ENCODE measurements at regions not wholly inside any gene's neighbourhood (a gene's known extent, or its start where the extent isn't known, plus 50 kb on each side); places are given as distances from the start of the nearest gene placed in this dataset.

GRCh38 chr1:118339400-118340124, 154.5 kb upstream of the SPAG17 start:
- DNase-seq = no peak

DNA sequence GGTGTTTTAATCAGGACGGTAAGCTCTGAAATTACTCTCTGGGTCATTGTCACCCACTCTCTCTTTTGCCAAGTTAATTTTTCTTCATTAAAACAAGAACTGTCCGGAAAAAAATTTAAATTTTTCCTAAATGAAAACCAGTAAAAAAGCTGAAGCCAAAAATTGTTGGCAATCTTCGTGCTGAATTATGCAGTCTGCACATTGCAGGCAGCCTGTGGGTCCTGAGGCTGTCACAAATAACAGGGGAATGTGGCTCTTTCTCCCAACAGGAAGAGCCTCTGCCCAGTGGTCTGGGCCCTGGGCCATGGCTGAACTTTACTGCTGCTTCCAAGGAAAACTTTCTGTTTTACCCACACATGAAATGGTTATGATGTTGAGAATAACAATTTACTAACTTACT, 153.9 kb upstream of the SPAG17 start:
- DNase-seq = no peak

- DNase-seq = no peak
Measured at GRCh38 chr1:118337346-118337745, 152.3 kb upstream of the SPAG17 start.

- DNase-seq = no peak
Measured at GRCh38 chr1:118335331-118335732, 150.3 kb upstream of the SPAG17 start.

DNA sequence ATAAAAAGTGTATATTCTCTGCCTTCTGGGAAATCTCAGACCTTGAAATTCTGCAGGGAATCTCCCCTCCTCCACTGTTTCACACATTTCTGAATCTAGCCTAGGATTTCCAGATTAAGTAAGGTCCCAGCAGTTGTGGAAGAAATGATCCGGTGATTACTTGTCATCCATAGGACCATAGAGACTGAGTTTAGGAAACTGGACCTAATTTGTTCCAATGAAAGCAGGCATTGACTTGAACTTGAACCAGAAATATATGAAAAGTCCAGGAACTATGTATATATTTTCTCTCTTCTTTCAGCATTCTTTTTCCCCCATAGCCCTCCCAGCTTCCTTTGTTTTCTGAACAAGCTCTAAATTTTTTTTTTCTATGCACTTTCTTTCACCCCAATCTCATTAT, 149.5 kb upstream of the SPAG17 start:
- no peak for DNase-seq

DNA sequence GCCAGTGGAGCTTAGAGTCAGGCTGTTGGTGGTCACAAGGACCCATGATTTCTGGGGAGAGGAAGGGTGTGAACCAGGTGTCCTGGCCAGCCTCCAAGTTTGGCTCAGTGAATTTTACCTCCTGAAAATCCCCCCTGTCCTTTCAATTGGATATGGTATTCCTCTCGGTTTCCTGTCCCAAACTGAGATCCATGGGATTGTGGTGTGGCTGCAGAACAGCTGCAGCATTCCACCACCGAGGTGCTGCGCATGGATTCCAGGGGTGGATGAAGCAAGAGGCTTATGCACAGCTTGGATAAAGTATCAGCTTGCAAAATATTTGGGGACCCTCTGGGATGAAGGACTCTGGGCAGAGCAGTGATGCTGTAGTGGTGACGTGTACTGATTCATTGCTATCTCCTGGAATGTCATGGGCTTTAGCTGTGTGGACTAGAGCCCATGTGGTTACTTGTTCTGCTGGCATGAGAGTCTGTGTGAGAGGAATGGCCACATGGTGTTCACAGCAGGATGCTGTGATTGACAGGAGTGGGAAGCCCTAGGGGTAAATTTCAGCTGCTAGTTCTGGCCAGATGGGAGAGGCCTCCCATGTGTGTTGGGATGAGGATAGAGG, 148.7 kb upstream of the SPAG17 start:
- no peak for DNase-seq

GRCh38 chr1:118326960-118327629, 142.1 kb upstream of the SPAG17 start:
- DNase-seq = no peak

DNA sequence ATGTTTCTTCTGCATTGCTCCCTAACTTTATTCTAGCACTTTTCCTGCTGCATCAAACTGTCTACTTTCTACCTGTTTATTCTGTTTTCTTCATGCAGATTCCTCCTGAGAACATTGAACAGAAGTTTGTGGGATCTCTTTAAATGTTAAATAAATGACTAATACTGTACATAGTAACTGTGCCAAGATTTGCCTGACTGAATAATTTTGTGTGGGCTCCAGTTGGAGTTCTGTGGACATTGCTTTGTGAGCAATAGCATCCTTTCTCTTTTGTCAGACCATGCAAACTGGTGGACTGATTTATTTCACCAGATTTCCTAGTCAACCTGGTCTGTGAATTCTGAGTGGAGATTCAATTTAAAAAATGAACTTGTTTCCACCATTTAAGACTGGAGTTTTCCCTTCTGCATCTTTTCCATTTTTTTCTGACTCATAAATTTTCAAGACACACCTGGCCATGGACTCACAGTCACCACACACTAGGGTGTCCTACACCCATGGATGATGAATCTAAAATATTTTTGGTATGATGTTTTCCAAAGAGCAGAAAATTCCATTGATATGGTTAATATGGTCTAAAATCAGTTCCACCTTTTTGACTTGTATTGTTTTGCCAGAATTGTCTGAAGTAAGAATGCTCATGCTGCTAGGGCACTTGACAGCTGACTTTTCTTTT, 140.7 kb upstream of the SPAG17 start:
- DNase-seq = no peak

- DNase-seq = no peak
Measured at GRCh38 chr1:118323246-118323645, 138.2 kb upstream of the SPAG17 start.

DNA sequence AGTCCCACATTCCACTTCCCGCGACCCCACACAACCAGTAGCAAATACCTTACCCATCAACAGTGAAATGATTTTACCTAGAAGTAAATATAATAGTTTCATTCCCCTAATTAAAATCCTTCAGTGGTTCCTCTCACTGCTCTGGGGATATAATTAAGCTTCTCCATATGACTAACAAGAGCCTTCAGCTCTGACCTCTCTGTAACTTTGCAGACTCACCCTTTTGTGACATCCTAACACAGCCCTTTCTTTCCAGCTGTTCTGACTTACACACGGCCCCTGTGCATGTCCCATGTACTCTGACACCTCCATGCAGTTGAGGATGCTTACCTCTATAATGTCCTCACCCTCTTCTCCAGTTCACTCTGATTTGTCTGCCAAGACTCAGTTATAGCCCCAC, 137.3 kb upstream of the SPAG17 start:
- DNase-seq = no peak

GRCh38 chr1:118321840-118322239, 136.8 kb upstream of the SPAG17 start:
- DNase-seq = no peak

DNA sequence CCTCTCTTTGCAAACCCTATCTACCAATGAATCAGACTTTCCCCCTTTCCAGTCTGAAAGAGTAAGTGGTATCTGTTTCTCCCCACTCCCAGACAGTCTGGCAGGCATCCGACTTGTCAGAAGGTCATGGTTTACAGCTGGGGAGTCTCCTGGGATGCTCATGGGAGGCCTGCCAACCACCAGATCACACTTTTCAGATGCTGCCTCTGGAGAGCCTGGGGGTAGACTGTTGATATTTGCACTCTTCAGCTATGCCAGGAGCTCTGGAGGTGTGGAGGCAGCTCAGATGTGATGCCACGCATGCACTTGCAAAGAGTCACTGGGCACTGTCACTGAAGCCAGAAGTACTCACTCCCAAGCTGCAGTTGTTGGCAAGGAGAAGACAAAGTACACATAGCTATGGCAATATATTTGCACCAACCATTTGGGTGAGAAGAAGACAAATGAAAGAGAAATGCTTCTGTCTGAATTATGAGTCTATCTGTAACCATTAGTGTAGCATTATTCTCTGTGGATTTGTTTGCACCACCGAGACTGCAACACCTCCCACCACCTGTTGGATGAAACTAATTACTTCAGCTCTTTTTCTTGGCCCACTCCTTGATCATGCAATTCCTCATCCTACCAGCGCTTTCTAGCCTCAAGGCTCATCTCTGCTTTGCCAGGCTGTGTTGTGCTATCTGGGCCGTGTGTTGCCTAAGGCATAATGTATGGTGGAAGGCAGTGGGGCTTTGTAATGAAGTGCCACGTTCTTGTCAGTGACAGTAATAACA, 133.0 kb upstream of the SPAG17 start:
- DNase-seq = no peak

DNA sequence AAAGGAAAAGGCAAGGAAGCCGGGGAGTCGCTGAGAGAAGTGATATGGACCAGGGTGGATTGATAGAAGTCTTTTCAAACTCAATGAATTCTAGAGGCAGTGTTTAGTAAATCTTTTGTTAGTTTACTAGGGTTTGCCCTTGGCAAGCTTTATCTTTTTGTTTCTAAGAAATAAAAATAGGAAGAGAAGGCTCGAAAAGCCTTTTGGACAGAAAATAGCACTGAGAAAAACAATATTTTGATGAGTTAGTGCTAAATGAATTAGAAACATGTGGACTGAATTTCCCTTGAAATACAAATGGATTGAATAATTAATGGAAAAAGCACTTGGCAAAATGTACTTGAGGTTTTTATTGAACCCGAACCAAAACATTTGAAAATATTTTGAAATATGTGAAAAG, 121.8 kb upstream of the SPAG17 start:
- no peak for DNase-seq

GRCh38 chr1:118304722-118305359, 119.8 kb upstream of the SPAG17 start:
- no peak for DNase-seq

DNA sequence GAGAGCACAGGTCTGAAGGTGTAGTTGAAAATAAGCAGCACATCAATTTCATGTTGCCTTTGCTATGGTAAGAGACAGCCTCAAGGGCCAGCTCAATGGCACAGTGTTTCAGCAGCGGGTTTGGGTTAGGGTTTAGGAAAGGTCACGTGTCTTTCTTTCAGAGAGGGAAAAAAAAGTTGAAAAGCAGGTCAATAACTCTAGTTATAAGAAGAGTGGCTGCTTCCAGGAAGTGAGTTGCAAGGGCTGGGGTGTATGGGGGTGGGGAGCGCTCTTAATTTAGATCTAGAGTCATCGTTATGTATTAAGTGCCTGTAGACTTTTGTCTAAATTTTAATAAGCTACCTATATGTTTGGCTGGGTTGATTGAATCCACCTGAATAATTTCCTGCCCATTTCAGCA, 118.5 kb upstream of the SPAG17 start:
- DNase-seq = no peak

DNA sequence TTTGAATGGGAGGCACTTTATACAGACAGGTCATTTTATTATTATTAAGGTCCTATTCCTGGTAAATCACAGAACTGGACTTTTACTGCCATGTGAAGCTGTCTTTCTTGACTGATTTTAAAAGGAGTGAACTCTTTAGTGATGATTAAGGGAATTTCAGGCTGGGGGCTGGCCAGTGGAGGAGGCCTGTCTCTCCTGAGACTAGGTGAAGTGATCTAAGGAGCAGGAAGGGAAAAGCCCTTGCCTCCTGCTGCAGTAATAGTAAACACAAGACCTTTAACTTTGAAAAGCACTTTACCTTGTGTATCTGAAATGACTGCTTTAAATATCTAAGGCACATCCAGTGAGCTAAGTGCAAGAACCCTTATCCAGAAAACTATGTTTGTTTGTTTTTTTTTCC, 118.0 kb upstream of the SPAG17 start:
- no peak for DNase-seq

- DNase-seq = no peak
Measured at GRCh38 chr1:118302145-118302544, 117.1 kb upstream of the SPAG17 start.

DNA sequence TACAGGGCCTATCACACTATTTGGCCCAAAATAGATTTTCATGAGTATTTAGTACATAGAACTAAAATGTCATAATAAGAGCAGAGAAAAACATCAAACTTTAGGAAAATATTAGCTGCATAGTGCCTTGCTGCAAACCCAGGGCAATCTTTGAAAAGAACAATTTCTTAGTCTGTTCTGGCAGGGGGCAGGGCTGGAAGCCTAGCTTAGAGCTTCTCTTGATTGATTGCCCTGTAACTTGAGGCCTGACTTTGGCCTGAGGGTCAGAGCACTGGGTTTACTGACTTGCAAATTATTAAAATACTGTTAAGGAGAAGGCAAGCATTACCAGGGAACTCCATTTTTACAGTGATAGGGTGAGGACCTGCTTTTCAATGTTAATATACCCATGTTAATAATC, 115.8 kb upstream of the SPAG17 start:
- no peak for DNase-seq

- no peak for DNase-seq
Measured at GRCh38 chr1:118298397-118298796, 113.4 kb upstream of the SPAG17 start.

DNA sequence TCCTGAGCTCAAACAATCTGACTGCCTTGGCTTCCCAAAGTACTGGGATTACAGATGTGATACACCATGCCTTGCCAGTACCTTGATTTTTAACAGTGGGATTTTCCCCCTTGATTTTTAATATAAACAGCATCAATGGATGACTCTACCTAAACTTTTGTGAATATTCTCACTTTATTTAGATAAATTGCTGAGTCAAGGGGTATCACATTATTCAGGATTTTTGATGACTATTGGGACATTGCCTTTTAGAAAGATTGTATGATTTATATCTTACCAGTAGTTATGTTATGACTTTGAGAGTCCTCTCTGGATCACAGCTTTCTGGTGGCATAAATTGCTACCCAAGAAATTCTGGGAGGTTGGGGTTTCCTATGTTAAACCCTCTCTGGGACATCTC, 112.5 kb upstream of the SPAG17 start:
- DNase-seq = no peak

DNA sequence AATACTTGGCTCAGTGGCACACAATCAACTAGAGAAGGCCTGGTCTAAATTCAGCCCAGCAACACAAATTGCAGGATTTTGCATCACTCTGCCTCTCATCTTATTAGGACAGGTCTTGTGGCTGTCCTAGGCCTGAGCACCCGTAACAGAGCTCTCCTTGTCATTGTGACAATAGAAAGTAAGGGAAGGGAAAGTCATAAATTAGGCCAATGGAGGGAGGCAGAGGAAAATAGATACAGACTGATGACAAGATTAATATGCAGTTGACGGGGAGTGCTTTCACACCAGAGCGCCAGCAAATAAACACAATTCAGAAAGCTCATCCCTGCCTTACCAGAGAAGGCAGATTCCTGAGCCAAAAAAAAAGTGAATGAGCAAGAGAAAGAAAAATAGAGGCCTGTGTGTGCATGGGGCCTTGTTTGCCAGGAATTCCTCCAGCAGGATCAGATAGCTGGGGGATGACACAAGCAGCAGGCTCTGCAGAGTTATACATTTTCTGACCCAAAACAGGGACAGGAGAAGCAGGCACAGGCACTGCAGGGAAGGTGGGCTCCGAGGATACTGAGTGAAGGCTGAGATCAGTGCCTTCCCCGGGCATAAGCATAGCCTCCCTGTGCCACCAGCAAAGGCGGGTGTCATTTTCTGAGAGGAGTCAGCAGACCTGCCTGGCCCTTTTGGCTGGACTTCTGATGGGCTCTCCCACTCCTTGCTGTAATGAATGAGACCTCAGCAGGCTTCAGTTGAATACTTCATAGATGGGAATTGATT, 110.0 kb upstream of the SPAG17 start:
- no peak for DNase-seq

GRCh38 chr1:118291661-118292060, 106.6 kb upstream of the SPAG17 start:
- no peak for DNase-seq

Measured in NCI-H510A treated with DMSO at 0.1 percent for 48 hours (cell line).